ENCODE measurements at regions not wholly inside any gene's neighbourhood (a gene's known extent, or its start where the extent isn't known, plus 50 kb on each side); places are given as distances from the start of the nearest gene placed in this dataset.

DNA sequence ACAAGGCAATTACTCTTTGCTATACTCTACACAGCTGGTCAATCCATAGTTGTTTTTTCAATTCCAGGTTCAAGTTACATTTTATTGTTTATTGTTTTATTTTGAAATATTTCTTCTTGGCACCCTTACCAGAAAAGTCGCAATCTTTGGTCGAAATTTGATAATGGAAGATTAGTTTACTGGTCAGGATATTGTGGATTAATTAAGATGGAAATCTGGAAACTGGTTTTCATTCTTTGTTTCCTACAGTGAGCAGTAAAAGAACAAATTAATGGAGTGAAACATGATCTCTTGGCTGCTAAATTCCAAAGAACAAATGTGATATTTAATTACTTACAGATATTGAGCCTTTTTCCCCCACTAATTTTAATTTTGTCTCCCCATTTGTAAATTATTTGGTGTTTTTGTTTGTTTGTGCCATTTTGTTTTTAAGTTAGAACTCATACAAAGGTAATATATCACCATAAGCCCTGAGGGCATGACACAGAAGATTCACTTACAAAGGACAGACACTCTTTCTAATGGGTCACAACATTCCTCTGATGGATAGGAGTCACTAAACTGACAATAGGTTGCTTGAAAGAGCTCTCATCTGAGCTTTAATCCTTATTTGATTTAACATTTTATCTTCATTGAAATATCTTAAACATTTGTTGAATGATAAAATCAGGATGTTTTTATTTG is 700.2 kb downstream of the KCNJ2 start:
- no peak for DNase-seq (ENCODE audit: low spot score)

DNA sequence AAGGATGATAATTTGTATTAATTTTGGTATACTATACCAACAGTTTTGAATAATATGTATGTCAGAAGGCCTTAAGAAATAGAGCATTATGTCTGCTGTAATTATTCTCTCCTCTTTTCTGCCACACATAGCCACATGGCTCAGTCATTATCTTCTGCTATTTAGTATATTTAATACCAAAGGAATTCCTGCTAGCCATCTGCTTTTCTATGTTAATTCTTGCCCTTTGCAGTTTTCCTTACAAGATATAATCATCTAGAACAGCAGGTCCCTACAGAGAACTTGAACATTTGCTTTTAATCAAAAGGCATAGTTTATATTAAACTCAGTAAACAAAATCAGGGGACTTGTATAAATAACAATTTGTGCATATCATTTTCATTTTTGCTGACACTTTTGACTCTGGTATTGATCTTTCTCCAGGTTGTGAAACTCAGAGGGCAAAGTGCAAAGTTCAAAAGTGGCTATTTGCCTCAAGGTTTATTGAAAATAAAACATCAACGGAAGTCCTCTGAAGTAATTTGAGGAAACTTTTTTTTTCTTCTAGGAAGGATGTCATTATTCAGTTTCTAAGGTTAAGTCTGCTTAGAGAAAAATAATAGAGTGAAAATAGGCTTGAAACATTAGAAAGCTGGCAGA is 702.0 kb downstream of the KCNJ2 start:
- DNase-seq (ENCODE audit: low spot score) = no peak

DNA sequence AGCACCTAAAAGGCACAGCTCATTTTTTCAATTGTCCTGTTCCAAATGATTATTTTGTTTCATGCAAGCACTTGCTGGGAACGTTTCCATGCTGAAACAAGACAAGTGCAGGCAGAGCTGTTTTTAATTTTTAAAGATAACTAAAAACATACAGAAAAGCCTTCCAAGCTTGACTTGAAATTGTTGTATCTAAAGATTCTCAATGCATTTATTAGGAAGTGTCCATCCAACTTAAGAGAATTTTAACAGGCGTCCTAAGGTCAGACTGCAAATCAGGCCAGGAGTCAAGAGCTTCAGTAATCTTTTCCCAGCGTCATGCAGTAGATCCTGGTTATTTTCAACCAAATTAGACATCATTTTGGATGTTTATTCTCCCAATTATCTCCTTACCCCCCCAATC is 702.8 kb downstream of the KCNJ2 start:
- DNase-seq (ENCODE audit: low spot score) = no peak

DNA sequence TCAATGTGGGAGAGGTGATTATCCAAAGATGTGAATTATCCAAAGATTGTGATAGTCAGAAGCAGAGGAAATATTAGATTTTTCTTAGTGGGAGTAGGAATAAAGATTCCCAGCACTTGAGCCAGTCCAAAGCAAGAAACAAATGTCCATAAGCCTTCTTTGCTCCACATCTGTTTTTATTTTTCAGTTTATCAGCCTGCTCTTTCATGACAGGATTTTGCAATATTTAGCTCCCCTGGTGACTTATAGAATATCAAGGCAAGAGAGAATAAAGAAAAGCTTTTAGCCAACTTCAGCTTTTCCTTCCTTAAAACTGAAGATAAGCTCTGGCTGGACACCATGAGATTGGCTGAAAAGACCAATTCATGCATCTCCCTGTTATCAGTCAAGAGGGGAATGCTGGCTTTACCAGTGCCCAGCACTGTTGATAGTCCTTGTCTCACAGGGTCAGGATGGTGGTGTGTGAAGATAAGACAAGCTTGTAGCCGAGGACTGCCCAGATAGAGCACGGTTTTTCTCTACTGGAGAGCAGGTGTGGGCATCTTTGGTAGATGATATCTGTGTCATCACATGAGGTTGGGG is 706.5 kb downstream of the KCNJ2 start:
- no peak for DNase-seq (ENCODE audit: low spot score)

DNA sequence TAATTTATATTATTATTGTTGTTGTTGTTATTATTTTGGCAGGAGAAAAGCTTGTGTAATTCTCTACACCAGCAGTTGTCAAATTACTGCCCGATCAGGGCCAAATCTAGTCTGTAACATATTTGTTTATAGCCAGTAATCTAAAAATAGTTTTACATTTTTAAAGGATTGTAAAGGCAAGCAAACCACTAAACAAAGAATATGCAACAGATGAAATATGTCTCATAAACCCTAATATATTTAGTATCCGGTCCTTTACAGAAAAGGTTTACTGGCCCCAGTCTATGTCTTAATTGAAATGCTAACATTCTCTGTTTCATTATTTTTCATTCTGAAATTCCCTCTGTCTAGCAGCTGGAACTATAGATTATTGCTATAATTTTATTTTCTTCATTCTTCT is 709.5 kb downstream of the KCNJ2 start:
- DNase-seq (ENCODE audit: low spot score) = no peak

DNA sequence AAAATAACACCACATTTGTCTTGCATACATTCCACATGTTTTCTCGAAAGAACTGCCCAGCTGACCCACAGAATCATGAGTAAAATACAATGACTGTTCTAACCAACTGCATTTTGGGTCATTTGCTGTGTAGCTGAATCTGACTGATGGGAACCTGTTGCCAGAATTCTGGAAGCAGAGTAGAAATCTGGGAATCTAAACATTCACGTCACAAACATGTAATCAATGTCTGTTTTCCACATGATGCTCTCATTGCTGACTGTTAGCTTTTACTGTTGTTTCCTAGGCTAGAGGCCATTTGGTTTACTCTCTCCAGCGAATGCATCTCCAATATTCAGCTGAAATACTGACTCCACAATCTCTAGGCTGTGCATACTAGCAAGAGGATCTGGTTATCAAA is 710.1 kb downstream of the KCNJ2 start:
- no peak for DNase-seq (ENCODE audit: low spot score)

DNA sequence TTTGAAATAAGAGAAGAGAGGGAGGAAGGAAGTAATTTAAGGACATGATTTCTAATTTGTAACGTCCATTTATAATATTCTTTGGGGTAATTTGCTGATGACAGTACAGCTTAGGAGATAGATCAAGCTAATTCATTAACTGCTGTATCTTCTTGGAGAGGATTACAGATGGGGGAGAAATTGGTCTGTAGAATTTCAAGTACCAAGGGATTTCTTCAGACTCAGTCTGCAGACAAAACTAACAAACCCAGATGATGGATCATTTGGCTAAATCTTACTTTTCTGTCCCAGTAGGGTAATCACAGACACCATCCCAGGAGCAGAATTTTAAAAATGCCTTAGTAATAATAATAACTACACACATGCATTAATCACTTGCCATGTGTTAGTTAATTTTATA is 711.8 kb downstream of the KCNJ2 start:
- no peak for DNase-seq (ENCODE audit: low spot score)

DNA sequence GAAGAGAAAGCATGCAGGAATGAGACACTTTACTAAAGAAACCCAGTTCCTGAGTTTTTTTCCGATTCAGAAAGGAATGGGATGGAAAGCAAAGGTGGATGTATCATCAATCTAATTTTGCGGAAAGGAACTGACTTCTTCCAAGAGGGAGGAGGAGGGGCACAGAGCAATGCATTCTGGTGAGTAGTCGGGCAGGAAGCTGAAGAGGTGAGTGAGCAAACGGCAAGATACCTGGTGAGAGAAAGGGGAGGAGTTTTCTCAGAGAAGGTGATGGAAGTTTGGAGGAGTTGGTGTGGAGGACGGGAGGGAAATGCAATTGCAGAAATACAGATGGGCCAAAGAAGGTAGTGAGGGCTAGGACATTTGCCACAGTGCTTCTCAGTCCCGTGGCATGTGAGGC is 713.2 kb downstream of the KCNJ2 start:
- no peak for DNase-seq (ENCODE audit: low spot score)

DNA sequence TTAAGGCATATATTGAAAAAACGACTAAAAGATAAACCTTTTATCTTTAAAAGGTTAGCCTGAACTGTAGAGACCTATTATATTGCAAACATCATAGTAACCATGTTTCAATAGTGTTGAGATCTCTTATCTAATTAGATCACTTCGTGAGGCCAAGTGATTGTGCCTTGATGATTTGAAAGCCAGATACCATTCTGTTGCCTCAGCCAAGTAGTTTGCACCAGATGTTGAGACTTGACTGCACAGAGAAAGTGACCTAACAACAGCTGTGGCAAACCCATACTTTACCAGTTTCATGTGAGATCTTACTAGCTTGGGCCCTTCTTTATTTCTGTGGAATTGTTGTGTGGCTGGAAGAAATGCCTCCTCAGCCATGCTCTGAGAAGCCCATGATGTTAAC is 717.3 kb downstream of the KCNJ2 start:
- DNase-seq (ENCODE audit: low spot score) = no peak

DNA sequence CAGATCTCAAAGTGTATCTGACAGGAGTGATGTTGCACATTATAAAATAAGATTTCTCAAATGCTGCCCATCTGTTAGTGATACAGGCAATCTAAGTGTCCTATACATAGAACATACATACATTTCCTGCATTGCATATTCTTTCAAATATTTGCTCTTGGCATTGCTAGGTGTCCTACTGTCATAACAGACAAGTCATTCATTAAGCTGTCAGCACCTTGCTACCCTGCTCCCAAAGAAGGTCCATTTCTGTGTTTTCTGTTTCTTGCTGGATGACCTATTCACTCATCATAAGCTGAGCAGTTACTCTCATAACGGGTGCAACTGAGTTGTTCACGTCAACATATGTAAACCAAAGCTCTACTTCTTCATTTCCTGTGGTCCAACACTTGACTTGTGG is 719.0 kb downstream of the KCNJ2 start:
- no peak for DNase-seq (ENCODE audit: low spot score)

DNA sequence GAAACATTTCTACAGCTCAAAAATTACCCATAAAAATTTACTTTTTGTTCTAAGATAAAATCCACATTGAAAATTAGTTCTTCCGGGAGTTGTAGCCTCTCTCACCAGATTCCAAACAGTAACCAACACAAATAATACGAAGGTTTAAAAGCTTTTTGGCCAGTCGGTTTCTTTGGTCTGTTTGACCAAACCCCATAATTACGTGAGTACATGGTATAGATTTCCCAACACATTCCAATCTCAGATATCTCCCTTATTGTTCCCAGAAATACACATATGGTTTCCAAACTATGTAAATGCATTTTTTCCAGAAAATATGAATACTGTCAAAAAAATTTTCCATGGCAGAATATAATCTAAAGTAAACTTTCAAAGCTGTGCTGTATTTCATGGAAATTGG is 722.0 kb downstream of the KCNJ2 start:
- no peak for DNase-seq (ENCODE audit: low spot score)

DNA sequence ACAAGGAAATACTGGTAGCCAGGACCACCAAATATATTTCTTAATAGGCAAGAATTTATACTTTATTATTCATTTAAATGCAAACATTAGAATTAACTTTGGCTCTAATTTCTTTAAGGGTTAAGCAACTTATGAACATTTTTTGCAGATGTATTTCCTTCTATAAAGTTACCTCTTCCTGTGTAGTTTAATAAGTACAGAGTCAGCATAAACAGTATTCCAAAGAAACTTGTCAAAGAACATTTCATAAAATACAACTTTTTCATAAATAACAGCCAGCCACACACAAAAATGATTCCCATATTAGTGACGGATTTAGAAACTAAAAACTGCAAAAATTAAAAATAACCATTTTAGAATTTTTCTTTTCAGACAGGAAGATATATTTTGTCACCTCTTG is 723.2 kb downstream of the KCNJ2 start:
- DNase-seq (ENCODE audit: low spot score) = no peak

DNA sequence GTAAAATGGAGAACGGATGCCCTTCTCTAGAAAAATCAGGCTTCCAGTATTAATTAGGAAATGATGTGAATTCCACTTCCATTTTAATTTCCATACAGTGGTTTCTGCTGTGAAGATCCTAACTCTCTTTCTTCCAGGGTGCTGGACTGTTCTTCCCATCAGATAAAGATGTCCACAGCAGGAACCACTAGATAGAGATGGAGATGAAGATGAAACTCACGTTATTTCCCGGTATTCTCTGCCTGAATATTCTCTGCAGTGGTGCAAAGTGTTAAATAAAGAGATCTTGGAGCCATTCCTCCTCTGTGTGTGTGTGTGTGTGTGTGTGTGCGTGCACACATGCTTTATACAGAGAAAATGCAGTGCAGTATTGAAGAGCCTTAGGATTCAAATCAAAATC is 727.5 kb downstream of the KCNJ2 start:
- DNase-seq (ENCODE audit: low spot score) = no peak

DNA sequence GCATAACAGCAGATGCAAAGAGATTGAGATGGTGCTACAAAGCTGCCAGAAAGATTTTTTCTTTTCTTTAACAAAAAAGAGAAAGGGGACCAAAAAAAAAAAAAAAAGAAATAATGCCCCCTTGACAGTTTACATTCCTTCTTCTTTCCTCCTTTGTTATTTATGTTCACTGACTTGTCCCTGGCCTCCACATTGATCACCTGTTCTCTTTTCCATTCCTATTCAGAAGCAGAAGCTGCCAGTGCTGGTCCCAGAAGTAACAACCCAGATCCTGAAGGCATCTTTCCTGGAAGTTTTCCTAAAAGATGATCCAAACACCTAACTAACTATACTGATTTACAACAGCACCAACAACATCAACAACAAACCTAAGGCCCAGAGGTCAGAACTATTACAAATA is 728.1 kb downstream of the KCNJ2 start:
- DNase-seq (ENCODE audit: low spot score) = no peak

DNA sequence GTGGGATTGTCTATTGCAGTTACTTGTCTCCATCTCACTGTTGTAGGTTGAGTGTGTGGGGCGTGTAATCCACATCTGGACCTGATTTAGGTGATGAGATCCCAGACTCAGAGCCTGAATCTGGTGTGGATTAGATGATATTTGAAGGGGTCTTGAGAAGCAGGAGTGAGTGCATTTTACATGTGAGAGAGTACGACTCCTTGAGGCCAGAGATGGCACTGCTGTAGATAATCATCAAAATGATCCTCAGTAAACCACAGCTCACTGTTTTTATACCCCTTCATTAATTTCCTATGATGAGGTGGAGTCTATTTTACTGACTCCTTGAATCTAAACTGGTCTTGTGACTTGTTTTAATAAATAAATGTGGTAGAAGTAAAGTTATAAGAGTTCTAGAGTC is 732.5 kb downstream of the KCNJ2 start:
- no peak for DNase-seq (ENCODE audit: low spot score)

DNA sequence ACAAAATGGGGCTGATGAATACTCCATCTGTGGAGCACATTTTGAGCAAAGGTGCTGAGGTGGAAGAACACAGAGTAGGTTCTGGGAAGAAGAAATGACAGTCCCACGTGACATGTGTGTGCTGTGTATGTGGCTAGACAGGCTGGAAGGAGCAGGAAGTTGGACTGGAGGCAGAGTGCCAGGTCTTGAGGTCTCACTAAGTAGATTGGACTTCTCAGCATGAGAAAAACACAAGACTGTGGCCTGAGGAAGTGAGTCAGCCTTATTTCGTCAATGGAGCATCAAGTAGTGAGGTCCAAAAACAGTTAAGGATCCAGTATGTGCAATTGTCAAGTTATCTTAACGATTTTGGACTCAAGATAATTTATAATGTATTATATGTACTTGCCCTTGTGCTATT is 736.5 kb downstream of the KCNJ2 start:
- DNase-seq (ENCODE audit: low spot score) = no peak

DNA sequence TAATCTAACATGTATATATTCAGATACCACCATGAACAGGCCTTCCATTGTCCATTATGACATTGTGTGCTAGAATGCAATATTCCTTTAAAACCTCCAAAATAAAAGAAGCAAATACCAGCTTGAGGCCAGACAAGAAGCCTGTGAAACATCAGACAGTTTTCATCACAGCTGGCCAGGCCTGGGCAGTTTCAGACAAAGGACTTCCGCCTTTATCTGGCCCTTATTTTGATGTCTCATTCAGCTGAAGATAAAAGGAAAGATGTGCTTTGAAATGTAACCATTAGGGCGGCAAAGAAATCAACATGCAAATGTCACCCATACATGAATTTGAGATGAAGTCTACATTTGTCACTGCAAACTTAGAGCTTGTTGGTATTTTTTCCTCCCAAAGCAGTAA is 737.5 kb downstream of the KCNJ2 start:
- DNase-seq (ENCODE audit: low spot score) = no peak

DNA sequence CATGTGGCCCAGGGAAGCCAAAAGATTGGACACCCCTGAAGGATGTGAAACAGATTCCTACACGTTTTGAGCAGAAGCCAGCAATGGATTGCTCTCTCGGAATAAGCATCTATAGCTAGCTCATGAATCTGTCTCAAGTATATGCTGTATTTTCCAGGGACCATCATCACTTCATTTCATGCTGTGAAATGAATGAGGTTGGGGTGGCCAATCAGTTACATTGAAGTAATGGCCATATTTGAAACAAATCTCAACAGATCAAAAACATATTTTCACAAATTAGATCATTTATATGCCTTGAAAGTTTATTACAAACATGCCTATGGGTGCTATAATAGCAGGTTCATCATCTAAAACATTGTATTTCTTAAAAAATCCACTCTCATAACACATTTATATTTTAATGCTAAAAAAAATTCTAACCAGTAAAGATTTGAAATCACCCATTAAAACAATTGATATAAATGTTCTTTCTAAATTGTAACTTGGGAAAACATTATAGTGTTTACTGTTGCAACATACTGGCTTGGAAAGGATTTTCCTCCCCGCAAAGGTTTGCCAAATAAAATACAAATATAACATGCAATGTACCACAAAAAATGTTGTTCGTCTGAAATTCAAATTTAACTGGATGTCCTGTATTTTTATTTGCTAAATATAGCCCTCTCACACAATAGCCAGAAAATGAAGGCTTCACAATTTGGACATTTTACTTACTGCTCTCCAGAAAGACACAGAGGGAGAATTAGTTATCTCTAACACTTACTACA is 743.6 kb downstream of the KCNJ2 start:
- no peak for DNase-seq (ENCODE audit: low spot score)

DNA sequence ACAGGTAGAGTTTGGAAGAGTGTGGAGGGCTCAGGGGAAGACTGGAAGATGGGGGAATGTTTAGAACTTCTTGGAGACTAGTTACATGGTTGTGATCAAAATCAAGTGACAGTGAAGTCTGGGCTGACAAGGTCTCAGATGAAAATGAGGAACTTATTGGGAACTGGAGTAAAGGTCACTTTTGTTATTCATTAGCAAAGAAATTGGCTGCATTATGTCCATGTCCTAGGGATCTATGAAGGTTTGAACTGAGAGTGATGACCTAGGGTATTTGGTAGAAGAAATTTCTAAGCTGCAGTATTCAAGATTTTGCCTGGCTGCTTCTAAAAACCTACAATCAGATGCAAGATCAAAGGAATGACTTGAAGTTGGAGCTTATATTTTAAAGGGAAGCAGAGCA is 747.1 kb downstream of the KCNJ2 start:
- DNase-seq (ENCODE audit: low spot score) = no peak

DNA sequence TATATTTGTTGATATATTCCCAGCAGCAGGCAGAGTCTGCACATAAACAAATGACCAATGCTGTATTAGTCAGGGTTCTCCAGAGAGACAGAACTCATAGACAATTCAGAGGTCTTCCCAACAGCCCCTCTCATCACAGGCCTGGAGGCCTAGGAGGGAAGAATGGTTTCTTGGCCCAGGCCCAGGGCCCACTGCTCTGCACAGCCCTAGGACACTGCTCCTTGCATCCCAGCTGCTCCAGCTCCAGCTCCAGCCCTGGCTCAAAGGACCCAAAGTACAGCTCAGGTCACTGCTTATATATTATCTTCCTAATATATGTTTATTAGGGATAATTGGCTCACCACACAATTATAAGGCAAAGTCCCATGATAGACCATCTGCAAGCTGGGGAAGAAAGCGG is 749.9 kb downstream of the KCNJ2 start:
- DNase-seq (ENCODE audit: low spot score) = no peak

DNA sequence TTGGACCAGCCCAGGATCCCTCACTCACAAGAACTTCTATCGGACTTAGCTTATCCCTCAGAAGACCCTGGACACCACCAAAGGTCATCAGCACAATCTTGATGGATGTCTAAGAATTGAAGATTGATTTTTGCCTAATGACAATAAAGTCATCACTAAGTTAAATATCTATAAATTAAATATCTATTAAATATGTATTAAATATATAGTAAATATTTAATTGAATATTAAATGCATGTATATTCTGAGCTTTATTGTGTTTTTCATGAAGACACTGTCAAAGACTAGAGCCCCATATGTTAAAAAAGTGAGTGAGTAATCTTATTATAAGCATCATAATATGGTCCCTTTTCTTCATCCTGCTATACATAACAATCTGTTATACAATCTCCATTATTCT is 751.1 kb downstream of the KCNJ2 start:
- no peak for DNase-seq (ENCODE audit: low spot score)

DNA sequence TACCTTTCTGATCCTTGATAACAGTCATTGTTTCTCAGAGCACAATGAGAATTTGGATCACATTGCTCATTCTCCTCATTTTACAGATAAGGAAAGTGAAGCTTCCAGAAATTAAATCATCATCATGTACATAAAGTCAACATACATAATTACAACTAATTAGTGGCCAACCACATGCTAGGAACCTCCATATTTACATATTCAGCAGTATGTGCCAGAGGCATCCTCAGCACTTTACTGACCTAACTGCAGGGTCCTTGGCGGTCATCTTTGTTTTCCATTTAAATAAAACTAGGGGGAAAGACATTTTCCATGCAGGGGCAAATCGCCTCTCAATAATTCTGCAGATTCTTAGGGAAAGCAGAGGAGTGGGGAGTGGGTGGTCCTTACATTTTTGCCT is 752.9 kb downstream of the KCNJ2 start:
- no peak for DNase-seq (ENCODE audit: low spot score)

DNA sequence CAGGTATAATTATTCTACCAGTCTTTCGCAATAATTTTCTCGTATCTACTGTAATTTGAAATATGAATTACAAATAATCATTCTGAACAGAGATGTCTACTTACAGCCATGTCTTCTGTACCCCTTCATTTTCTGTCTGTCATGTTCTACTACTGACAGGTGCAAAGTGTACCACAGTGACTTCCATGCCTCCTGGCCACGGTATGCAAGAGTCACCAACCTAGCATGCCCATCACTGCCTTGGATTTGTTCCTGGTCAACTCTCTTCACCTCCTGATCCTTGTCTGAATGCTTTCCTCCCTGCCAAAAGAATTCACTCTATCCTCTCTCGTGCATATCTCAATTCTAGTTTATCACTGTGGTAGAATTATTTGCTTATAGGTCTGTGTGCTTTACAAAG is 755.4 kb downstream of the KCNJ2 start:
- no peak for DNase-seq (ENCODE audit: low spot score)

All from HuH-7.5 (cell line).